Prostate gland (tissue), 2 donors: ENCODE measurements at regions not wholly inside any gene's neighbourhood (a gene's known extent, or its start where the extent isn't known, plus 50 kb on each side); places are given as distances from the start of the nearest gene placed in this dataset.

Experiments used
- CTCF ChIP-seq, 4 experiments: fragments of 200-600 bp in 2 of 4; fragments of 450-650 bp in 2 of 4; sonication (generic) in 2 of 4; IDR thresholded peaks; 1 replicate in 3 of 4; 2 replicates in 1 of 4; pipeline ENCODE4 v1.5.1; 2016 to 2019; ENCODE audit warnings: antibody characterized with exemption in 4 of 4, mild to moderate bottlenecking in 2 of 4, moderate library complexity in 2 of 4
- POLR2A ChIP-seq: fragments of 450-650 bp; IDR thresholded peaks from one replicate; pipeline ENCODE4 v1.6.1; 2016; ENCODE audit warnings: antibody characterized with exemption, mild to moderate bottlenecking

- no peak for TF ChIP-seq CTCF (IDR thresholded peaks at IDR 0.05)
- no peak for TF ChIP-seq POLR2A
These were observed 162.9 kb upstream of the FTMT start for GRCh38 chr5:121688781-121689180.
